GM18498 (cell line): ENCODE measurements at regions not wholly inside any gene's neighbourhood (a gene's known extent, or its start where the extent isn't known, plus 50 kb on each side); places are given as distances from the start of the nearest gene placed in this dataset.

Source experiments
- ATAC-seq: cut with Tn5 transposase; IDR thresholded peaks from one replicate; pipeline ENCODE4 v1.9.1; 2021; ENCODE audit warnings: mild to moderate bottlenecking, moderate library complexity; ENCODE audit not compliant: unreplicated experiment

- ATAC-seq, result no peak
These were observed 248.3 kb downstream of the TRIB2 start for GRCh38 chr2:12964904-12965539.

GRCh38 chr2:12965540-12966269 is 249.0 kb downstream of the TRIB2 start:
- no peak for ATAC-seq

- ATAC-seq, result no peak
These were observed 251.1 kb downstream of the TRIB2 start for GRCh38 chr2:12967804-12968203.

DNA sequence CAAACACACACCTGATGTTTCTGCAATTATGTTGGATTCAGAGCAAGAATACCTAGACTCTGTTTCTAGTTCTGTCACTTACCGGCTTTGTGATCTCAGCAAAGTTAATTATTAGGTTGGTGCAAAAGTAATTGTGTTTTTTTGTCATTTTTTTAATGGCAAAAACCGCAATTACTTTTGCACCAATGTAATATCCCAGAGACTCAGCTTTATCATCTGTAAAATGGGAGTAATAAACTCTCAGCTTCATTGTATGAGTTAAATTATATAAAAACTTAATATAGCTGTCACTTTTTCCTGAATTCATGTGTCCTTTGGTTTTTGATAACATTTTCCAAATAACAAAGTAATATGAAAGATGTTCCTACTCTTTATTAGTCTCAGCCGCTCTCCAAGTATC is 251.7 kb downstream of the TRIB2 start:
- no peak for ATAC-seq

DNA sequence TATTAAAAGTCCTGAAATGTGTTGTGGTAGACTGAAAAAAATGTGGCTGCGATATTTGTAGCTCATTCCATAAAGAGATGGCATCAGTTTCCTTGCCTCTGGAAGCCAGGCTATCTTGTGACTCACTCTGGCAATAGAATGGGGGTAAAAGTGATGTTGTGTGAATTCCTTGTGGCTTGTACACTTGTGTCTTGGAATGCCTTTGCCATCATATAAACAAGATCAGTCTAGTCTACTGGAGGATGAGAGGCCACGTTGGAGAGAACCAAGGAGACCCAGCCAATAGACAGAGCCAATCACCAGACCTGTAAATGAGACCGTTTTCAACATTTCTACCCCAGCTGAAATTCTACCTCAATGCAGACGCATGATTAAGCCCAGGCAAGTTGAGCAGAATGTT is 254.1 kb downstream of the TRIB2 start:
- ATAC-seq, result no peak

- no peak for ATAC-seq
These were observed 255.0 kb downstream of the TRIB2 start for GRCh38 chr2:12971581-12972365.

- ATAC-seq, result no peak
These were observed 261.5 kb downstream of the TRIB2 start for GRCh38 chr2:12978066-12978835.

DNA sequence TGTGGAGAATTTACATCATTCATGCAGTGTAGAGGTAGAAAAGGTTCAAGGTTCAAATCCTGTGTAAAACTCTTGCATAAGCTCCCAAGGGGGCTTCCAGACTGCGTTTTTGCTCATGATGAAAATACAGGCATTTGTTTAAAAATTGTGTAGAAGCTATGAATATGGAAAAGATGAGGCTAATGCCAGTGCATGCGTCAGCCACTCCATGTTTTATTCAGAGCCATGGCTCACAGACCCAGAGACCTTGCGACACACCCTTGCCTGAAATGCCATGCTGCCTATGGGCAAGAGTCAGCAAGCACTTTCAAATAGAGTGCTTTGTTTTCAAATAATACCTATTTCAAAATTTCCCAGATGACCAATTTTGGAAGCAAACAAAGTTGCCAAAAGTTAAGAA is 262.3 kb downstream of the TRIB2 start:
- ATAC-seq, result no peak

DNA sequence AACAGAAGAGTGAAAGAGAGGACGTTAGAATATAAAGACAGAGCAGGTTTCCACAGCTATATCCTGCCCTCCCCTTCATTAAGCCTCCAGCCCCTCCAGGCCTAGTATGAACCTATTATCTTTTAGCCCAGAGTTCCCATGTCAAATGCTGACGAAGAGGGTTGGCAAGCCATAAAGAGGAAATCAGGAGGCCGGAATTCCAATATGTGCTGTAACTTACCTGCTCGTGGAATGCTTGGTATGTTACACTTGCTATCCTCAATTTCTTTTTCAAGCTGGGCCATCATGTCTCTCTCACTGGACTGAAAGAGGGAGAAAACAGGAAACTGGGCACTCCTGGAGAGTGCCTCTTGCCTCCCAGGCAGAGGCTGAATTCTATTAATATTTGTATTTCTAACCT is 264.1 kb downstream of the TRIB2 start:
- no peak for ATAC-seq

DNA sequence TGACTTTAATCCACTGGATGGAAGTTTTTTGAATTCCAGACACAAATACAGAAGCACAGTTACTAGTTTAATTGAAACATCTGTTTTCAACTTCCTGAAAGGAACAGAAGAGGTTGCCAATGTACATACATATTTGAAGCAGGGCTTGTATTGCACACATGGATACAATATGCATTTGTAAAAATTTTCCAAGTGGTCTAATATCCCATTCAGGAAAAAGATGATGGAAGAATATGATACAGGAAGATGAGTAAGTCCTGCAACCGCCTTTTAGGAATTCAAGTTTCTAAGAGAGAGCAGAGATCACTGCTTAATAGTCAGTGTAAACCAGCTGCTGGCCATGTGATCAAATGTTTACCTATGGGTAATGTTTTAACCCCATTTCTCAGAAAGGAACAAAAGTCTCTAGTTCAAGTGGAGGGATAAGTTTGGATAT is 265.4 kb downstream of the TRIB2 start:
- no peak for ATAC-seq

GRCh38 chr2:12987246-12987645 is 270.5 kb downstream of the TRIB2 start:
- ATAC-seq, result no peak

DNA sequence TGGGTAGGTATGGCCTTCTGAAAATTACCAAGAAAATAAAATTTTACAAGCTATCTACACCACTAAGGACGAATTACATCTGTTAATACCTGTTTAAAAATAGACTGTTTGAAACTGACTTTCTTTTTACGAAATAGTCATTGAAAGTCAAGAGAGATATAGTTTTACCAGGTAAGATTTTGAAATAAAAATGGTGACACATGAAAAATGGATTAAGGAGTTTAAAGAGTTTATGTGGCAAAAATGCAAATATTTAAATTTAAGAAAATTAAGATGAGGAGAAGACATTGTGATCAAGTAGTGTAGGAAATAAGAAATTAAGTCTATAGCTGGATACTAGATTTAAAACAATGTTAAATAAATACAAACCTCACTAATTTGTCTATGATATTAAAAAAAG is 271.5 kb downstream of the TRIB2 start:
- no peak for ATAC-seq

GRCh38 chr2:12990523-12990922 is 273.8 kb downstream of the TRIB2 start:
- no peak for ATAC-seq

GRCh38 chr2:12998685-12999084 is 281.9 kb downstream of the TRIB2 start:
- ATAC-seq, result no peak

GRCh38 chr2:13000664-13001363 is 284.1 kb downstream of the TRIB2 start:
- no peak for ATAC-seq

GRCh38 chr2:13001408-13001807 is 284.7 kb downstream of the TRIB2 start:
- no peak for ATAC-seq

- ATAC-seq, result no peak
These were observed 286.0 kb downstream of the TRIB2 start for GRCh38 chr2:13002536-13003331.

DNA sequence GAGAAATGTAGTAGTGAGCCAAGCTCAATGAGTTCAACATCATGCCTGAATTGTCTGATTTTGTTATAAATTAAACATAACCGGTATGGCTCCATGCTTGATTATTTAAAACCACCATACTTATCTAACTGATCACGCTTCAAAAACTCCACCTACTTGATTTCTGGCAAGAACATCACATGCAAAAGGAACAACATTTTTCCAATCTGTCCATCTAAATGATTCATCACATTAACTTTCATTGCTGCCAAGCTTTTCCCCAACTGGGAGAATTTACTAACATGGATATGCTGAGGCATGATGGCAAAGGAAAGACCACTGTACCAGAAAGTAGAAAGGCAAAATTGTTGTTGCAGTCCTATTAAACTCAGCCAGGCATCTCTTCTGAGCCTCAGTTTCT is 286.8 kb downstream of the TRIB2 start:
- no peak for ATAC-seq

GRCh38 chr2:13005048-13005447 is 288.3 kb downstream of the TRIB2 start:
- no peak for ATAC-seq
